ENCODE measurements at regions not wholly inside any gene's neighbourhood (a gene's known extent, or its start where the extent isn't known, plus 50 kb on each side); places are given as distances from the start of the nearest gene placed in this dataset.

- no peak for DNase-seq (ENCODE audit: low spot score)
Observed at GRCh38 chrY:19148783-19149182, 375.2 kb upstream of the HSFY2 start.

GRCh38 chrY:19146296-19146695 is 372.8 kb upstream of the HSFY2 start:
- DNase-seq (ENCODE audit: low spot score), result no peak

GRCh38 chrY:19142093-19142492 is 368.6 kb upstream of the HSFY2 start:
- no peak for DNase-seq (ENCODE audit: low spot score)

- DNase-seq (ENCODE audit: low spot score), result no peak
Observed at GRCh38 chrY:19140285-19140920, 366.9 kb upstream of the HSFY2 start.

- DNase-seq (ENCODE audit: low spot score), result no peak
Observed at GRCh38 chrY:19134426-19134825, 360.9 kb upstream of the HSFY2 start.

GRCh38 chrY:19130569-19131358 is 357.2 kb upstream of the HSFY2 start:
- DNase-seq (ENCODE audit: low spot score), result no peak

- DNase-seq (ENCODE audit: low spot score), result no peak
Observed at GRCh38 chrY:19126889-19127288, 353.4 kb upstream of the HSFY2 start.

GRCh38 chrY:19124609-19125008 is 351.1 kb upstream of the HSFY2 start:
- DNase-seq (ENCODE audit: low spot score), result no peak

GRCh38 chrY:19122450-19122849 is 348.9 kb upstream of the HSFY2 start:
- no peak for DNase-seq (ENCODE audit: low spot score)

GRCh38 chrY:19098349-19098748 is 324.8 kb upstream of the HSFY2 start:
- no peak for DNase-seq (ENCODE audit: low spot score)

GRCh38 chrY:19095460-19095859 is 321.9 kb upstream of the HSFY2 start:
- no peak for DNase-seq (ENCODE audit: low spot score)

GRCh38 chrY:19083006-19083405 is 309.5 kb upstream of the HSFY2 start:
- no peak for DNase-seq (ENCODE audit: low spot score)

GRCh38 chrY:19077698-19078113 is 304.2 kb upstream of the HSFY2 start:
- DNase-seq (ENCODE audit: low spot score), result no peak

GRCh38 chrY:19076846-19077697 is 303.5 kb upstream of the HSFY2 start:
- DNase-seq (ENCODE audit: low spot score), result peak; percentile 77

- peak; percentile 89 for DNase-seq (ENCODE audit: low spot score)
Observed at GRCh38 chrY:19075471-19076253, 302.1 kb upstream of the HSFY2 start.

- DNase-seq (ENCODE audit: low spot score), result no peak
Observed at GRCh38 chrY:19067435-19067834, 293.9 kb upstream of the HSFY2 start.

- no peak for DNase-seq (ENCODE audit: low spot score)
Observed at GRCh38 chrY:19066447-19067190, 293.1 kb upstream of the HSFY2 start.

- DNase-seq (ENCODE audit: low spot score), result no peak
Observed at GRCh38 chrY:19065119-19065518, 291.6 kb upstream of the HSFY2 start.

GRCh38 chrY:19059733-19060132 is 286.2 kb upstream of the HSFY2 start:
- DNase-seq (ENCODE audit: low spot score), result no peak

GRCh38 chrY:19058831-19059370 is 285.4 kb upstream of the HSFY2 start:
- no peak for DNase-seq (ENCODE audit: low spot score)

- DNase-seq (ENCODE audit: low spot score), result no peak
Observed at GRCh38 chrY:19056138-19056469, 282.6 kb upstream of the HSFY2 start.
